Activated gamma-delta T cell treated with anti-CD3 and anti-CD28 coated beads, Interleukin-2, amount 50 U/mL, for 16 hours (primary cell): ENCODE measurements at regions not wholly inside any gene's neighbourhood (a gene's known extent, or its start where the extent isn't known, plus 50 kb on each side); places are given as distances from the start of the nearest gene placed in this dataset.

Source experiments
- DNase-seq: peaks from one replicate; pipeline ENCODE4 v3.0.0-alpha.2; 2020; ENCODE audit warnings: low read depth

DNA sequence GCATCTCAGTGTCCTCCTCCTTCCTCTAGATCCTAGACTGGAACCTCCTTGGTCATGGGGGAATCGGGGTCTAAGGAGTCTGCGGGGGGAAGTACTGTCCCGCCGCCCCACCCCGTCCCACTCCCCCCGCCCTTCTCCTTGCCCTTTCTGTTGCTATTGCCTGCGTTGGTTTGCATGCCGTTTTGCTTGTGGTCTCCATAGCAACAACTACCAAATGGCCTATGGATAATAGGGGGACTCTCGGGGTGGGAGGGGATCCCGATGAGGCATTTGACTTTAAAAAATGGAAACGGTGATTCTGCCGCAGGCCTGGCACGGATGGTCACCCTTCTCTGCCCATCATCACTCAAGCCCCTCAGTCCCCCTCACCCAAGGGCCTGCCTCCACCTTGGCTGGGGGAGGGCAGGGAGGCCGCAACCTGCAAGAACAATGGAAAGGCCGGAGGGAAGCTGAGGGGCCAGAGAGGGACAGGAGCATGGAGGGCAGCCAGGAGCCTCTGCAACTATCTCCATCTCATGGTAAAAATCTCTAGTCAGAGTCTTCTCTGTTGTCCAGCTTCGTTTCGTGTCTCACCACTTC, 231.4 kb upstream of the TNRC6C start:
- no peak for DNase-seq

DNA sequence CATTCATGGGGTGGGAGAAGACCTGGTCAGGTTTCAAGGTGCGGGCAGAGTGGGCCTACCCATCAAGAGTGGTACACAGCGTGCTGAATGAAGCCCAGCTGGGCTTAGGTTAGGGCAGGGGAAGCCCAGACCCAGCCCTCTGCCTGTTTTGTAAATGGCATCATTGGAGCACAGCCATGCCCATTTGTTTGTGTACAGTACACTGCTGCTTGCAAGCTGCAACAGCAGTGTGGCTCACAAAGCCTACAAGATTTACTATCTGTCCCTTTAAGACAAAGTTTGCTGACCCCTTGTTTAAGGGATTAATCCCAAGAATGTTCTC, 230.1 kb upstream of the TNRC6C start:
- DNase-seq: no peak

DNA sequence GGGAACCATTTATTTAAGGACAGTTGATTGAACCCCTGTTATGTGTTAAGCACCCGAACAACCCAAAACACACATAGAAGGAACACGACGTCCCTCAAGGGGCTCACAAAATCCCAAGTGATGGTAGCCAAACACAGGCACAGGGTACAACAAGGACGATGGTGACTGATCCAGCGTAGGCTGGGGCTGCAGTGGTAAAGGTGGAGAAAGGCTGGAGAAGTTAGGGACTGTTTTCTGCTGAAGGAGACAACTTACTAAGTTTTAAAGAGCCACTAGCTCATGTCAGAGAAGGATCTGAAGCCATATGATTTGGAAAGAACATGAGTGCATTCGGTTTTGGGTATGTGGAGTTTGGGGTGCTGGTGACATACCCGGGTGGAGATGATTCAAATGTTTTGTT, 229.6 kb upstream of the TNRC6C start:
- DNase-seq: no peak

DNA sequence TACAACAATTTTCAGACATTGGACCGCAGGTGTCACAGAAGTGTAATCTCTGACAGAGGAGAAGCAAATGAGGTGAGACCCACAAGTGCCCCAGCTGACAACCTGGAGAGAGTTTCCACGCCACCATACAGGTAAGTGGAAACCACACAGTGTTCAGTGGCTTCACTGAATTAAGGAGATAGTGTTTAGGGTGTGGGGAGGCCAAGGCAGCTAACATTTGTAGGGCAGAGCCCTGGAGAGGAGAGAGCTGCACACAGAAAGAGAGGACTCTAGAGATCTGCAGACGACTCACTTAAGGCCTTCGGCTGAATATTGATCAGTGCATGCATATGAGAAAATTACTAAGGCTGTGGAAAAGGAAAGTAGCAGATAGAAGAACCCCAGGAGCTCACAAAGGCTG, 228.9 kb upstream of the TNRC6C start:
- no peak for DNase-seq

DNA sequence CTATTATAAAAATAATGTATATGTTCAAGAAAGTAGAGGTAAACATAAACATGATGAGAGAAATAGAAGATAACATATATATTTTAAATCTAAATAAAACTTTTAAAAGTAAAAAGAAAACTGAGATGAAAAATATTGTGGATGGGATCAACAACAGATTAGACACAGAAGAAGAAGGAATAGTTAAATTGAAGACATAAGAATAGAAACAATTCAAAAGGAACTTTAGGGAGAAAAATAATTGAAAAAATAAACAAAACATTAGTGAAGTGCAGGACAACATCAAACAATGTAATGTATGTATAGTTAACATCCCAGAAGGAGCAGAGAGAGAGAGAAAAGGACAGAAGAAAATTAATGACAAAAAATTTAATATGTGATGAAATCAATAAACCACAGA, 228.1 kb upstream of the TNRC6C start:
- DNase-seq: no peak

DNA sequence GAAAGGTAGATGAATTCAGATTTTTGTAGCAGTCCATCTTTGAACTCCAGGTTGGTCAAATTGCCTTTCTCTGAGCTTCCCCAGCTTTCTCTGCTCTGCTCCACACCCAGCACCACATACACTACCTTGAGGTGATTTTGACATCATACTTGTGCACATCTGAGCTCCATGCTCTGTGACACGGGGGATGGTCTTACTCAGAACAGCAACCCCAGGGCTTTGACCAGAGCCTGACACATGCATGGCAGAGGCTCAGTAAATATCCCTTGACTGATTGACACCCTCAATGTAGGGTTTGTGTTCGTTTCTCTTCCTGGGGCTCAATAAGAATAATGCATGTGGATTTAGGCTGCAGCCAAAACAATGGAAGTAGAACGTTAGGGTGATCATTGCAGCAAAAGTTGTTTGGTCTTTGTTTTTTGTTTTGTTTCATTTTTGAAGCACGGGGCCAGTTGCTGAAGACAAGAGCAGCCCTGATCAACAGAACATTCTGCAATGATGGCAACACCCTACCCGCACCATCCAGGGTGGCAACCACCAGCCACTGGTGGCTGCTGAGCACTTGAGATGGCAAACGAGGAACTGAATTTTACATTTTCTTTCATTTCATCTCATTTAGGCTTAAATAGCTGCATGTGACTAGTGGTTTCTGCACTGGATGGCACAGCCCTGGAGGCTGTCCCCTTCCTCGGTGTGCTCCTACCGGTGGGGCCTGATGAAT, 224.8 kb upstream of the TNRC6C start:
- no peak for DNase-seq

DNA sequence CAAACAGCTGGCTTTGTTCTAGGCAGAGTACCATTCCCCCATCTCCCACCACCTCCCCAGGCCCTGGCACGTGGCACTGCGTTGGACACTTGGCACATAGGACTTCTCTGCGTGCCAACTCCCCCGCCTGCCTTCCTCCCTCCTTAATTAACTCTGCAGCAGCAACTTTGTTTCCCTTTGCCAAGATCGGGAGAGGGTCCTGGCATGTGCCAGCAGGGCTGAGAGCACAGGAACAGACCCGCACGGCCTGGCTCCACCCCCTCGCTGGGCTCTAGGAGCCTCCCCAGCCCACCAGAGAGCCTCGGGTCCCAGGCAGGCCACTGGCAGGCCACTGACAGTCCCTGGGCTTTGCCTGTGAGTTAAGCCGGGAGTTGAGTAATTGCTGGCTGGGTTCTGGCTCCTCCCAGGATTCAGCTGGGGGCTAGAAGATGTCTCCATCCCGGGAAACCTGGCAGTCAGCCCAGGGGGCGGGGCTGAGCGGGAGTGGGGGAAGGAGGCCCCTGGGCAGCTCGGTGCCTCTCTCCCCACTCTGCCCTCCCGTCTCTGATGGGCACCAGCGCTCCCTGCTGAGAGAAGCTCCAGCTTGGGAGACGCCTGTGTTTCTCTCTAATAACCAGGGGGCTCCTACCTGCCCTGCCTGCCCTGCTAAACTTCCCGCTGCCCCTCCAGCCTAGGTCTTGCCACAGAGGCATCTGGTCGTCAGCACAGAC, 224.0 kb upstream of the TNRC6C start:
- no peak for DNase-seq

DNA sequence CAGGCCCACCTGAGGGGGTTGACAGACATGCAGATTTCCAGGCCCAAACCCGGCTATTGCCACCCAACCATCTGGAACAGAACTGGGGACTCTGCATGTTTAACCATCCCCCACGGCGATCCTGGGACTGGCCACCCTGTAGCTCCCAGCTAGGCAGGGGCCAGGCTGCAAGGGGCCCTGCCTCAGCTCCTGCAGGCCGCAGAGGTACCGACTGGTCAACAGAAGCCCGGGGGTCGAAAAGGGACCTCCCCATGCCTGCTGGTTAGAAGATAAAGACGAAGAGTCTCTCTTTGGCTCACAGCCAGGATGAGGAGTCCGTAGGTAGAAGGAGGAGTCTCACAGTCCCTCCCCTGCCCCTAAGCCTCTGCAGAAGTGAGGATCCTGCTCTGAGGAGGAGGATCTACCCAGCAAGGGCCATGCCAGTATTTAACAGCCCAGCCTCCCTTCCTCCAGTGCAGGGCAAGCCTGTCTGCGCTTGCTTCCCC, 223.4 kb upstream of the TNRC6C start:
- no peak for DNase-seq

DNA sequence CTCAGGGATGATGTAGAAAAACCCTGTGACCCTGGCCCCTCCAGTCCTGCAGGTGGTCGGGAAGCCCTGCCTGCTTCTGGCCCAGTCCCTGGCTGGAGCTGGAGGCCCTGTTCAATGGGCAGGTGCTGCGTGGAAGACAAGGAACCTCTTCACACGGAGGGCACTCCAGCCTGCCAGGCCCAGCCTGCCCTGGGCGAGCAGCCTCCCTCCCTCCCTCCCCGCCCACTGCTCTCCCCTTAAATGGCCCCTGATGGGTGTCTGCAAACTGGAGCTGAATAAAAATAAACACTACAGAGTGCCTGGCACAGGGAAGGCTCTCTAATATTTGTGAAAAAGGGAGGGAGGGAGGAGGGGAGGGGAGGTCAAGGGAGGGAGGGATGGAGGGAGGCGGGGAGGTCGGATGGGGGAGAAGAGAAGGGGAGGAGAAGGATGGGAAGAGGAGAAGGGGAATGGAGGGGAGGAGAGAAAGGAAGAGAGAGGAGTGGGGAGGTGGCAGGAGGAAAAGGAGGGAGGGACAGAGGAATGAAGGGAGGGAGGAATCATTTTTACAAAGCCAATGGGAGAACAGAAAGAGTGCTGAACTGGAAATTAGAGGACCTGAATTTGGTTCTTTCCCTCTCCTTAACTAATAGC, 222.8 kb upstream of the TNRC6C start:
- DNase-seq: no peak

DNA sequence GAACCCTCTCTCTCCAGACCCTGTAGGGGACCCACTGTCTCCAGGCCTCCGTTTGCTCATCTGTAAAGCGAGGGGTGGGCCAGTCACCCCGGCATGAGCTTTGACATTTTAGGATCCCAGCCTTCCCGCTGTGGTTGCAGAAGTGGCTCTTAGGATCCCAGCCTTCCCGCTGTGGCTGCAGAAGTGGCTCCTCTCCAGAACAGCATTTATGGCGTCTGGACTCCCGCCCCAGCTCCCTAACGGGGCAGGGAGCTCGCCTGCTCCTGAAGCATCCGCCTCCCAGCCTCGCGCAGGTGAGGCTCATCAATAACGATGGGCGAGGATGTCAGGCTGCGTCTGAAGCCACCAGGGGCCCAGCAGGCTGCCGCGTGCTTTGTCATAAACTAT, 222.3 kb upstream of the TNRC6C start:
- DNase-seq: no peak

DNA sequence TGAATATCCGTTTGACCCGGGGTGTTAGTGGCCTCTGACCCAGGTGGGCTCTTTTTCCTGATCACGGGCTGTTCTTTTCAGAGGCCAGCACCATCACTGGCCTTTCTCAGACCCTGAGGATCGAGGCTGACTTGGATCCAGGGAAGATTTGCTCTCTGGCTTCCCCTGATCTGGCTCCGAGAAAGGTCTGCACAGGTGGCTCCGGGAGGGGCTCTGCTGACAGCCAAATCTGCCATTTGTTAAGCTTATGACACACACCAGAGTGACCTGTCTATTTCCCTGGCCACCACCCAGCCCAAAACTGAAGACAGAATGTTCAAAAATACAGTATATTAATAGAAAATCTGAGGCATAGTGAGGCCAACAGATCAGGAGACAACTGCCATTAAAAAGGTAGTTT, 221.8 kb upstream of the TNRC6C start:
- no peak for DNase-seq

DNA sequence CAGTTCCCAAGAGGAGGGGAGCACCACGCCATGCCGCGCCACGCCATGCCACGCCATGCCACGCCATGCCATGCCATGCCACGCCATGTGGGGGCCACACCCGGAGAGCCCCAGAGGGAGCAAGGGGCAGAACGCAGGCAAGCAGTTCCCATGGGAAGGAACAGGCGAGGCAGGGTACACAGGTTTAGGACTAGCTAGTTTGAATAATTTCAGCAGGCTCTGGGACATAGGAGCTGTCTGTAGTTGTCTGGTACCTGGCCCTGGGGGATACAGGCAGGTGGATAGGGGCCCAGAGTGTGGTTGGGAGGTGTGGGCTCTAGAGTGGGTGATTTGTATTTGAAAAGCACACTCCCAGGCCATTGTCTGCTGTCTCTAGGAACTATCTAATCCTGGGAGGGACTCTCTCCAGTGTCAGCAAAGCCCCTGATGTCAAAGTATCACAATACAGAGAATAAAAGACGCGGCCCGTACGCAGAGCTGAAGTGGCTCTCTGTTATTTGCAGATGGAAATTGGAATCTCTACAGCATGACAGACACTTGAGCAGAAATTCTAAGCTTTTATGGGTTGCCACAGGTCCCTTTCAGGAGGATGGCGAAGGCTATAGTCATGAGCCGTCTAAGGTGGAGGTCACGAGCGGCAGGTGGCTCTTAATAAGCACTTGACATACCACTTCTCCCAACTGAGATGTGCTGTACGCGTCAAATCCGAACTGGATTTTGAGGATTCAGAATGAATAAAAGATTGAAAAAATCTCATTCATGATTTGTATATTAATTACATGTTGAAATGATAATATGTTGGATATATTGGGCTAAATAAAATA, 220.8 kb upstream of the TNRC6C start:
- no peak for DNase-seq

DNA sequence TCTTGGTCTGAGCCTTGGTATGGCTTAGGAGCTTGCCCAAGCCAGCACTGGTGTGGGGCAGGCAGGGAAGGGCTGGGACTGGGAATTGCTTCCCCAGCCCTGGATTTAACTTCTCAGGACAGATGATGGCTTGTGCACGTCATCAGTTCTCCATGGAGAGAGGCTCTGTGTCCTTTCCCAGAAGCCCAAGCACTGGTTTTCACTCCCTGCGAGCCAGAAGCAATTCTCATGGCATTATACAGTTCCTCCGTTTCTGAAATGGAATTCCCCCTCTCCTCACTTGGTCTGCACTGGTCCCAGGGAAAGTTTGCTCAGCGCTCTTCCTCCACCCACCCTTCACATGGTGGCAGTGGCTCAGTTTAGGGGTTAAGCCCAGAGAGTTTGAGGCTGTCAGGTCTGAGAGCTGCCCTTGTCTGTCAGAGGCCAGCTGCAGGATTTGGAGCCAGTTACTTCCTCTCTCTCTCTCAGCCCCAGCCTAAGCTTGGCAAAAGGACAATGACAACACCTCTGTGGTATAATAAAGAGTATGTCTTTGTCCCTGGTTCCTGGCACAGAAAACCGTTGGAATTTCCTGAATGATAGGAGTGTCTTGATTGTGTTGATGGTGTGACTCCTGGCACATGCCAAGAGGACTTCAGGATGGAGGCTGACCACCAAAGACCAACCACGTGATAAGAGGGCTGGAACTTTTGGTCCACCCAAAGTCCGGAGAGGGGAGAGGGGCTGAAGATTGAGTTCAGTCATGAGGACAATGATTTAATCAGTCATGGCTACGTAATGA, 219.6 kb upstream of the TNRC6C start:
- no peak for DNase-seq

DNA sequence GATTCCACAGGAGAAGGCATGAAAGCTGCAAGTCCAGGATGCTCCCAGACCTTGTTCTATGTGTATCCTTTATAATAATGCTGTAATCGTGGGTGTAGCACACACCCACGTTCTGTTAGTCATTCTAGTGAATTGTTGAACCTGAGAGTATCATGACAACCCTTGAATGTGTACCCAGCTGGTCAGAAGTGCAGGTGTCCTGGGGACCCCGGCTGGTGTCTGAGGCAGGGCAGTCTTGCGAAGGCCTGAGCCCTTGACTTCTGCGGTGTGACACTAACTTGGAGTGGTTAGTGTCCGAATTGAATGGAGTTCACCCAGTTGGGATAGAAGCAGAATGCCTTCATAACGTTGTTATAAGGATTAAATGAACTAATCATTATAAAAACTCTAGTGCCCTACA, 218.0 kb upstream of the TNRC6C start:
- DNase-seq: no peak

DNA sequence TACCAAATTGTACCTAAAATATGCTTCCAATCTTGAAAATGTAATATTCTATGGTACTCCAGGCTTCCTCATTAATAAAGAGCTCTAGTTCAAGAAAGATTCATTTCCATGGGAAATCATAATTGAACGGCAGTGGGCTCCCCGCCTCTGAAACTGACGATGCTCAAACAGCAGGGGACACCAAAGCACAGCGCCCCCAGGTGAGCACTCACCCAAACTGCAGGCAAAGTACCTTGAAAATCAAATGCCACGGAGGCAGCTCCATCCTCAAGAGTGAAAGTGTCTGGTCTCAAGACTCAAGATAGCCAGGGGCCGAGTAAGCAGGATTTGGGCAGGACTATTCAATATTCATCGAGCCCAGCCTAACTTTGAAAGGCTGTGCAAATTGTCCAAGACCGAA, 217.4 kb upstream of the TNRC6C start:
- no peak for DNase-seq

DNA sequence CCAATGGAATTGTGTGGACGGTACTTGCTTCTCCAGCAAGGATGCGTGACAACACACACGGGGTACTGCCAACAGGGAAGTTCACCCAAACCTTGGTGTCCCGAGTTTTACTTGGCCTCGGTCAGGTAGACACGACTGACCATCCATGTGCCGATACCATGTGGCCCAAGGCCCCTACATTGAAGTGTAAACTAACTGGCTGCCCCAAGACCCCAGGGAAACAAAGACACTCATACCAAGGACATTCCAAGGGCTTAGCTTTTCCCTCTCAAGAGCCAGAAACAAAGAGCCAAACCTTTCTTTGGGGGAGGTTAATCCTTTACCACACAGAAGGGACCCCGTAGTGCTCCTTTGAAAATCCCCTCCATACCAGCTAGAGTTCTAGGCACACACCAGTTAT, 215.9 kb upstream of the TNRC6C start:
- no peak for DNase-seq

DNA sequence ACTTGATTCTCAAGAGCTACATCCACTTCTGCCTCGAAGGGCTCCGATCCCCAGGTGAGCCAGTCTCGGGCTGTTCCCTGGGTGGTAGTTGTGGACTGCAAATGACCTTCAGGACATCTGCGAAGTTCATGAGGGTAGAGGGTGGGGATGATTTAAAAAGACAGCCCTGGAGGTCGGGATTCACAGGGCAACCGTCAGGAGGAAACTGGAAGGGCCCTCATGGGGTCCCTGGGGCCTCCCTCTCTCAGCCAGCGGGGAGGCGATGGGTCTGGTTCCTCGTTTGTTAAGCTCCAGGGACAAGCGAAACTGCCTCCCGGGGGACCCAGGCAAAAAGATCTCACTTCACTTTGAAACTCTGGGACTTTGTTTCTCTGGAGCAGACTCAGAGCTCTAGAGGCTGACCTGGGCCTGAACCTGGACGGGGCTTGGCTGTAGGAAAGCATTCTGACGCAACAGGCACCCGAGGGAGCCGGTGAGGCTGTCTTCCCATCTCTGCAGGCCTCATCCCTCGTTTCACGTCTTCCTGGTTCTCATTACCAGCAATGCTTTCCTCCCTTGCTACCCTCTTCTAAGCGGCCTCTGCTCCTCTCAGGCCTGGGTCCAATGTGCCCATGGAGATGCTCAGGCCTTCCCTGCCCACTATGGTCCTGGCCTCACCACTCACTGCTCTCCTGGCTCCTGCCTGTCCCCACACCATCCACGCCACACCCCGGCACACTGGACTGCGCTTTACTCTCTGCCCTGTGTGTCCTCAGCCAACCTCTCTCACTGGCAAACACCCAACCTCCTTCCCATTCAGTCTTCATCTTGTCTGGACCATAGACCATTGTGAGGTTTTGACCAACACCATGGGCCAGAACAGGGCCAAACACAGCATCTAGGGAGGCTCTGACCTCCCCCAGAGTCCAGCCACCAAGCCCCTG, 214.2 kb upstream of the TNRC6C start:
- no peak for DNase-seq

DNA sequence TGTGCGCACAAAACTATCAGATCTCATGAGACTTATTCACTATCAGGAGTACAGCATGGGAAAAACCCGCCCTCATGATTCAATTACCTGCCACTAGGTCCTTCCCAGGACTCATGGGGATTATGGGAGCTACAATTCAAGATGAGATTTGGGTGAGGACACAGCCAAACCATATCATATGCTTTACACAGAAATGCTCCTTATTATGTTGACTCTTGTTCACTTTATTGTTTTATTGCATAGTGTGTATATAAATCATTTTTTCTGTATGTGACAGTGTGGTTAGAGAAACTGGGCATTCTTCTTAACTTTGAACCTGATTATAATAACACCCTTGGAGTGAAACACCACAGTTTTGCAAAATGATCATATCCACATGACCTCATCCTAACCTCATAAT, 212.8 kb upstream of the TNRC6C start:
- DNase-seq: no peak

DNA sequence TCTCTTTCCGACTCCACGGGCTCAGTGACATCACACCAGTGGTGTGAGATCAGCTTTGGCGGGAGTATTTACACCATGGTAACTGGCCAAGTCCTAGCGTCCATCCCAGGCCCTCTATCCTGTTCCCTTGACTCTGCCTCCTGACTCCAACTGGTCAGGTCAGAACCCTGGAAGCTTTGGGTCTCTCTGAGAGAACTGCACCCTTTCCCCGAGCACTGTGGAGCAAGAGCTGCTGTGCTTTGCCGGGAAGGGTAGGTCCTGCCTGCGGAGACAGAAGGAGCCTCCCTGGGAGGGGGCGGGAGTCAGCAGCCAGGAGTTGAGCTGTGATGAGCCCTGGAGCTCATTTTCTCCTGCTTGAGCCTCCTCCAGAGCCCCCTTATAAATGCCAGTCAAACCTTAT, 212.1 kb upstream of the TNRC6C start:
- DNase-seq: no peak

DNA sequence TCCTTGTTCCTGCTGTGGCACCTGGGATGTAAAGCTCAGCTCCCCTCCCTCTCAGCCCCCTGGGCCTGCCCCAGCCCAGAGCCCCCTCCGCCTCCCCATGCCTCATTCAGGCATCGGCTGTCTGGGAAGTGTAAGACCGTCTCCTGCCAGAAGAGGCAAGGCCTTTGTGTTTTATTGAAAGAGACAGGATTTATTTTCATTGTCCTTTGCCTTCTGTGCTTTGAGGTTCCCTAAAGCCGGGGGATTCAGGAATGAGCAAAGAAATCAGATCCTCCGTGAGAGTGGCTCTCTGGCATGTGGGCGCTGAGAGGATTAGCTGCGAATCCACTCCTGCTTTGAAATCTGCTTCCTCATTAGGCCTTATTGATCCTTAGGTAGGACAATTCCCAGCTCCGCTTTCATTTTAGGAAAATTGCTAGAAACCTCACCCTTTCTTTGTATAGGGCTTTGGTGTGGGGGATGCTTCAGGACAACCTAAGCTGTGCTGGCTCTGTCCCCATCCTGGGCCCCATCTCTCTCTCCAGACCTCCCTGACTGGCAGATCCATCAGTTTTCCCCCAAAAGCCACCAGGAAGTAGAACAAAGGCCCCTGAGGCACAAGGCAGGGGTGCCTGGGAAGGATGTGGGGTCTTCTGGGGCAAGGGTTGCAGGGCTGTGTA, 211.5 kb upstream of the TNRC6C start:
- no peak for DNase-seq
